Astrocyte of the spinal cord (primary cell): ENCODE measurements at regions not wholly inside any gene's neighbourhood (a gene's known extent, or its start where the extent isn't known, plus 50 kb on each side); places are given as distances from the start of the nearest gene placed in this dataset.

Experiments used
- DNase-seq: peaks from one replicate; pipeline ENCODE4 v3.0.0; 2011; ENCODE audit warnings: low read depth, low spot score
- H3K4me3 ChIP-seq: 2 replicates; pipeline ENCODE4 v1.5.1; 2011; ENCODE audit warnings: low read depth, mild to moderate bottlenecking, low read length, moderate library complexity
- CTCF ChIP-seq: IDR thresholded peaks from 2 replicates; pipeline ENCODE4 v1.5.1; 2012; ENCODE audit warnings: low read depth, mild to moderate bottlenecking, low read length, inconsistent platforms
- in situ Hi-C: cut with HindIII; loops from 2 replicates; pipeline ENCODE4 v1.10.0; 2017; ENCODE audit warnings: low sequenced_read_pairs

- DNase-seq = no peak
- TF ChIP-seq CTCF = no peak
- H3K4me3 ChIP-seq = no peak overlapping the region
- in situ Hi-C loops = no loop called here
Measured at GRCh38 chr6:916131-916530, 223.2 kb upstream of the EXOC2 start.

GRCh38 chr6:912871-913835 is 220.2 kb upstream of the EXOC2 start:
- TF ChIP-seq CTCF = peak; percentile 65
- peak; percentile 26 for DNase-seq
- in situ Hi-C loops = no loop called here
- H3K4me3 ChIP-seq = no peak overlapping the region

- in situ Hi-C loops = no loop called here
- no peak for TF ChIP-seq CTCF
- H3K4me3 ChIP-seq = no peak overlapping the region
- no peak for DNase-seq
Measured at GRCh38 chr6:907928-908327, 215.0 kb upstream of the EXOC2 start.

- DNase-seq = peak; percentile 88
- no peak for TF ChIP-seq CTCF
- in situ Hi-C loops = no loop called here
Measured at GRCh38 chr6:906920-907319, 214.0 kb upstream of the EXOC2 start.

GRCh38 chr6:905556-905955 is 212.6 kb upstream of the EXOC2 start:
- TF ChIP-seq CTCF = no peak
- no peak for DNase-seq
- H3K4me3 ChIP-seq = no peak overlapping the region
- in situ Hi-C loops = no loop called here

More at GRCh38 chr6:906920-907319, 214.0 kb upstream of the EXOC2 start:
- H3K4me3 ChIP-seq = no peak overlapping the region

GRCh38 chr6:904994-905393 is 212.1 kb upstream of the EXOC2 start:
- no peak for TF ChIP-seq CTCF
- no peak overlapping the region for H3K4me3 ChIP-seq
- DNase-seq = no peak
- in situ Hi-C loops = no loop called here
